ENCODE measurements at regions not wholly inside any gene's neighbourhood (a gene's known extent, or its start where the extent isn't known, plus 50 kb on each side); places are given as distances from the start of the nearest gene placed in this dataset.

- no peak for TF ChIP-seq CTCF (IDR thresholded peaks at IDR 0.05; ENCODE audit: borderline replicate concordance, extremely low read depth, low read length, poor library complexity, severe bottlenecking)
- no peak for TF ChIP-seq EZH2 (IDR thresholded peaks at IDR 0.05; ENCODE audit: borderline replicate concordance, low read depth, low read length, severe bottlenecking)
These were observed 56.4 kb upstream of the ODC1 start for GRCh38 chr2:10504370-10504993.
